ENCODE measurements at regions not wholly inside any gene's neighbourhood (a gene's known extent, or its start where the extent isn't known, plus 50 kb on each side); places are given as distances from the start of the nearest gene placed in this dataset.
"Not testable (repeated sequence)": the region's sequence is repeated elsewhere in the genome, so short reads cannot be mapped to it uniquely, and the experiment has no call there.

- 38 to 48% (median 44%) methylated on average over 2 of the region's 2 CpGs for WGBS, 4 donors
- H3K4me3 ChIP-seq: no peak overlapping the region
- peaks cover 0 to 3% (median 0%) of the 10 kb centered on the region in 12 donors for H3K4me1 ChIP-seq
- H3K36me3 ChIP-seq: no peaks in the 10 kb centered on the region
- intact Hi-C loops (cut with DNase I): no loop called here
- DNase-seq (peak in 1 of 5 donors; percentile 13), ATAC-seq (peak in 1 of 4 donors; percentile 69)
- no peaks in the 10 kb centered on the region for H3K27me3 ChIP-seq
- TF ChIP-seq CTCF (IDR thresholded peaks at IDR 0.05) (no peak), POLR2A (IDR thresholded peaks at IDR 0.05) (no peak)
- peaks cover 0 to 33% (median 17%) of the 10 kb centered on the region in 12 donors for H3K9me3 ChIP-seq
- peak overlapping the region in 1 of 12 donors; percentile 2 for H3K27ac ChIP-seq
Observed at GRCh38 chr6:170198298-170198697, 92.6 kb downstream of the DLL1 start.

- Histone ChIP-seq H3K27me3 (peaks cover 0 to 3% (median 0%) of the 10 kb centered on the region in 9 donors), H3K27ac (no peak overlapping the region), H3K4me3 (no peak overlapping the region), H3K4me1 (peaks cover 0 to 3% (median 0%) of the 10 kb centered on the region in 12 donors), H3K9me3 (peaks cover 0 to 33% (median 17%) of the 10 kb centered on the region in 12 donors), H3K36me3 (no peaks in the 10 kb centered on the region)
- TF ChIP-seq CTCF (IDR thresholded peaks at IDR 0.05) (no peak), POLR2A (IDR thresholded peaks at IDR 0.05) (no peak)
- DNase-seq: no peak
- WGBS, 4 donors: 89 to 91% (median 90%) methylated on average over 6 to 13 of the region's 13 CpGs
- no peak for ATAC-seq
- intact Hi-C loops (cut with DNase I): no loop called here
Observed at GRCh38 chr6:170193326-170193821, 97.5 kb downstream of the DLL1 start.

GRCh38 chr6:170192905-170193304, 98.0 kb downstream of the DLL1 start:
- Histone ChIP-seq H3K27ac (no peak overlapping the region), H3K4me3 (no peak overlapping the region), H3K27me3 (peaks cover 0 to 3% (median 0%) of the 10 kb centered on the region in 9 donors), H3K4me1 (peaks cover 0 to 3% (median 0%) of the 10 kb centered on the region in 12 donors), H3K9me3 (peaks cover 0 to 33% (median 17%) of the 10 kb centered on the region in 12 donors), H3K36me3 (no peaks in the 10 kb centered on the region)
- TF ChIP-seq CTCF (IDR thresholded peaks at IDR 0.05): no peak
- 93 to 96% (median 94%) methylated on average over 5 of the region's 5 CpGs for WGBS, 4 donors
- DNase-seq: no peak
- ATAC-seq: no peak
- intact Hi-C loops (cut with DNase I): no loop called here

GRCh38 chr6:170192101-170192500, 98.8 kb downstream of the DLL1 start:
- DNase-seq; H3K4me3 ChIP-seq; ATAC-seq; H3K27ac ChIP-seq; H3K36me3 ChIP-seq; H3K4me1 ChIP-seq; H3K27me3 ChIP-seq; intact Hi-C loops (cut with DNase I): not testable (repeated sequence)
- WGBS, 4 donors: 79 to 87% (median 84%) methylated on average over 8 of the region's 8 CpGs
- peaks cover 0 to 33% (median 17%) of the 10 kb centered on the region in 12 donors for H3K9me3 ChIP-seq

GRCh38 chr6:170190046-170190445, 100.8 kb downstream of the DLL1 start:
- H3K36me3 ChIP-seq: no peaks in the 10 kb centered on the region
- ATAC-seq (no peak), DNase-seq (no peak)
- TF ChIP-seq CTCF (IDR thresholded peaks at IDR 0.05) (no peak), POLR2A (IDR thresholded peaks at IDR 0.05) (no peak)
- intact Hi-C loops (cut with DNase I): no loop called here
- no peak overlapping the region for H3K4me3 ChIP-seq
- no peak overlapping the region for H3K27ac ChIP-seq
- peaks cover 0 to 3% (median 0%) of the 10 kb centered on the region in 12 donors for H3K4me1 ChIP-seq
- H3K9me3 ChIP-seq: peaks cover 0 to 15% (median 8%) of the 10 kb centered on the region in 12 donors
- WGBS, 4 donors: 84 to 97% (median 89%) methylated on average over 3 to 5 of the region's 5 CpGs
- peaks cover 0 to 3% (median 0%) of the 10 kb centered on the region in 9 donors for H3K27me3 ChIP-seq
